GM21381 (cell line): ENCODE measurements at regions not wholly inside any gene's neighbourhood (a gene's known extent, or its start where the extent isn't known, plus 50 kb on each side); places are given as distances from the start of the nearest gene placed in this dataset.

ENCODE experiments used
- ATAC-seq: cut with Tn5 transposase; IDR thresholded peaks from one replicate; pipeline ENCODE4 v1.9.1; 2021; ENCODE audit warnings: mild to moderate bottlenecking, moderate library complexity; ENCODE audit not compliant: unreplicated experiment

GRCh38 chr2:237150186-237150585 lies 64.5 kb downstream of the COPS8 start:
- ATAC-seq, result no peak

GRCh38 chr2:237150831-237151375 lies 65.2 kb downstream of the COPS8 start:
- ATAC-seq, result no peak

GRCh38 chr2:237152361-237152760 lies 66.7 kb downstream of the COPS8 start:
- no peak for ATAC-seq

- no peak for ATAC-seq
These were observed 67.5 kb downstream of the COPS8 start for GRCh38 chr2:237153181-237153580.

- ATAC-seq, result no peak
These were observed 68.5 kb downstream of the COPS8 start for GRCh38 chr2:237154082-237154638.

- peak; percentile 51 for ATAC-seq
These were observed 69.5 kb downstream of the COPS8 start for GRCh38 chr2:237154884-237155851.

GRCh38 chr2:237156031-237156856 lies 70.6 kb downstream of the COPS8 start:
- no peak for ATAC-seq

- ATAC-seq, result no peak
These were observed 71.4 kb downstream of the COPS8 start for GRCh38 chr2:237156857-237157779.

- ATAC-seq, result no peak
These were observed 72.1 kb downstream of the COPS8 start for GRCh38 chr2:237157780-237158102.

GRCh38 chr2:237158194-237158593 lies 72.5 kb downstream of the COPS8 start:
- no peak for ATAC-seq

GRCh38 chr2:237159006-237159911 lies 73.6 kb downstream of the COPS8 start:
- no peak for ATAC-seq

GRCh38 chr2:237160271-237160919 lies 74.7 kb downstream of the COPS8 start:
- ATAC-seq, result no peak

- no peak for ATAC-seq
These were observed 75.5 kb downstream of the COPS8 start for GRCh38 chr2:237161189-237161588.

- no peak for ATAC-seq
These were observed 77.3 kb downstream of the COPS8 start for GRCh38 chr2:237162959-237163358.

GRCh38 chr2:237164474-237165042 lies 78.9 kb downstream of the COPS8 start:
- ATAC-seq, result no peak

- no peak for ATAC-seq
These were observed 80.0 kb downstream of the COPS8 start for GRCh38 chr2:237165405-237166276.

GRCh38 chr2:237167038-237167437 lies 81.3 kb downstream of the COPS8 start:
- ATAC-seq, result no peak
